HG03159 (cell line): ENCODE measurements at regions not wholly inside any gene's neighbourhood (a gene's known extent, or its start where the extent isn't known, plus 50 kb on each side); places are given as distances from the start of the nearest gene placed in this dataset.
A peak's percentile ranks its signal among the peaks of the same experiment; 100 is the strongest.

Source experiments
- ATAC-seq: cut with Tn5 transposase; IDR thresholded peaks from one replicate; pipeline ENCODE4 v1.9.1; 2021; ENCODE audit warnings: mild to moderate bottlenecking, moderate library complexity; ENCODE audit not compliant: unreplicated experiment

- no peak for ATAC-seq
Measured at GRCh38 chr2:59314031-59314766, 1073.1 kb upstream of the FANCL start.

GRCh38 chr2:59312967-59313940 is 1072.1 kb upstream of the FANCL start:
- no peak for ATAC-seq

- no peak for ATAC-seq
Measured at GRCh38 chr2:59312029-59312428, 1070.9 kb upstream of the FANCL start.

DNA sequence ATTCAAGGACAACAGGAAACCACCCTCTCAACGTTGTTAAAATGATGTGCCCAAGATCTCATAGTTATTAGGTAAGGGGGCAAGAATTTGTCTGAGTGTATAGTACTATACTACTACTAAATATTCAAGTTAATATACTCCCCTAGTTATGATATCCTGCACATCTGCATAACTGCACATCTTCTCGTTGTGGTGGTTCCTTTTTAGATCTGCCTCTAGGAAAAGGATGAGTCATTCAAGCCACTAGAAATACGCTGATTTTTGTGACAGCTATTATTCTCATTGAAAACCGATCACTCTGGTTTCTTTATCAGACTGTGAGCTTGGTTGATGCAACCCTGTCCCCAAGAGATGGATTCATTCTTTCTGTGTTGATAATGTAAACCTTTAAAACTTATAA is 1067.0 kb upstream of the FANCL start:
- no peak for ATAC-seq

- no peak for ATAC-seq
Measured at GRCh38 chr2:59307196-59307595, 1066.1 kb upstream of the FANCL start.

GRCh38 chr2:59303272-59303671 is 1062.1 kb upstream of the FANCL start:
- no peak for ATAC-seq

GRCh38 chr2:59302683-59303082 is 1061.6 kb upstream of the FANCL start:
- ATAC-seq, result no peak

GRCh38 chr2:59301466-59302402 is 1060.6 kb upstream of the FANCL start:
- ATAC-seq, result peak; percentile 67

DNA sequence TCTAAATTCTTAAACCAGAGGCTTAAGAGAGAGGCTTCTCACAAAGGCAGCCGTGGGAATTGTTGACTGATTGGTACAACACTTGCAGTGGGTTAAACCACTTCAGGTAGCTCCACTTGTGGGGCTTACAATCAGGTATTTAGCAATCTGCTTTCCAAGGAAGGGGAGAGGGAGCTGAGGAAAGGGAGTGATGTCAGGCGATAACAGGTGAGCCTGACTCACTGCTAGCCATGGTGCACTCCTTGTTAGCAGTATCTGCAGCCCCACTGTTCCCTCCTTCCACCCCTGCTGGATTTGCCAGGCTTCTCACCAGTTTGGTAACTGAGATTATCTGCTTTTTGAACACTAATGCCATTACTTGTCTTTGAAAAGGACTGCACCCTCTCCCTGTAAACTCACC is 1056.7 kb upstream of the FANCL start:
- no peak for ATAC-seq

GRCh38 chr2:59296279-59296678 is 1055.2 kb upstream of the FANCL start:
- no peak for ATAC-seq

DNA sequence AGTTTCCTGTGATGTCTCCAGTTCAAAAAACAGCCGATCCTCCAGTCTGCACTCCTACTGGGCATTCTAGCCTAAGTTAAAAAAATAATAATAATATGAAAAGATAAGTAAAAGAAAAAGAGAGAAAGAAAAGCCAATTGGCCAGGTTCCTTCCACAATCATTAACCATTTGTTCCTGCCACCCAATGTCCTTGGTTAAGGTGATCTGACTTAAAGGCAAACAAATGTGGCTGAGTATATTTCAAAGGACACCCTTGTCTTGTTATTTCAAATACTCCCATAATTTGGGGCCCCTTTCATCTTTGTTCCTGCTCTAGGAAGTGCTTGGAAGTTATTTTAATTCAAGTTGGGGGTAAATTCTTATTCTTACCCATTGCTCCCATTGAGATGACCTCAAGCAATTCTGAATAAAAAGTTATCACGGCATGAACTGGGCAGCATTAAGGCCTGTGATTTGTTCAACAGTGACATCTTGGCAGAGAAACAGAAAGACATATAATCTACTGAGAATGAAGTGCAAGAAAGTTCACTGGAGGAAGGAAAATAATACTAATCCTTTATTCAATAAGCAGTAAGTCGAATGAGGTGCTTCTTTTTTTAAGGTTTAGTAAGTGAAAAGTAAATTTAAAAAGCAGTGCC is 1054.5 kb upstream of the FANCL start:
- no peak for ATAC-seq

DNA sequence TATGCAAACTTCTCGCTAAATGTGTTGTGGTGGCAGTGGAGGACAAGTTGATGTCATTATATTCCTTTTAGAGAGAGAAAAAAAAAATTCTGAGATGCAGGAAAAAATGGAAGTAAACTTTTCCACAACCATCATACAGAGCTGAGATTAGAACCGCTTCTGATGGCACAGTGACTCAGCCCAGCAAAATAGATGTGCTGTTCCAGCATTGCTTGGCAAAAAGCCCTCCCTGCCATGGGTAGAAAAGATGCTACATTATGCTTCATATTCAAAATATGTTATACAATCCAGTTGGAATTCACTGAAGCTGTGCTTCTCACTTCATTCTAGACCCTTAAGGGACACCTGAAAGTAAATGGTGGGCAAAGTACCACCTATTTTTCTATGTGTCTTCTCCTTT is 1047.6 kb upstream of the FANCL start:
- ATAC-seq, result no peak

GRCh38 chr2:59282374-59283057 is 1041.4 kb upstream of the FANCL start:
- ATAC-seq, result no peak

DNA sequence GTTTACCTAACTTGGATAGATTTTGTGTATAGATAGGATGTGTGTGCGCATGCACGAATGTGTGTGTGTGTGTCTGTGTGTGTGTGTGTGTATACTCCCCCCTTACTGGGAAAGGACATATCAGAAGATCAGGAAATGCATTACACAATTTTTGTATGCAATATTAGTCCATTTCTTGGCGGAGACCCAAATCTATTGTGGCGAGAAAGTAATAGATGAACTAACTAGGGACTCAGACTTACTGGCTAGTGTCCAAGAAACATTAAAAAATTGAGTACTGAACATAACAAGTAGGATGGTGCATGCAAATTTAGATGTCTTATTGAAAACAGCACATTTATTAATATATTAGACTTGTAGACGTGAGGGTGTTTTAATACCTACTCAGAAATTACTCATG is 1036.5 kb upstream of the FANCL start:
- no peak for ATAC-seq

DNA sequence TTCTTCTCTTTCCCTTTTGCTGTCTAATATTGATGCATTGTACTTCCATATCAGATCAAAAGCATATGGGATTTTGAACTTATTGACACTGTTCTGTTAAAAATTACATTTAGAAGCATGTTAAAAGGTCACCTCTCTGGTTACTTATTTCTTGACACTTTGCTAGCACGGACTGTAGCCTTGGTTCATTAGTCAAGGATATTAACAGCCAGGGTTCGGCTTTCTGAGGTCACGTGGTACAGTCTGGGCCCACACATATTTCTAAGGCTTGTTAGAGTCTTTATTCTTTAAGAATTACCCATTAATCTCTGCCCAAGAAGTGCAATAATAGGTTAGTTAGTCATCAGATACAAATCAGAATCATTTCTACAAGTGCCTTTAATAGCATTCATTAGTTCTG is 1035.8 kb upstream of the FANCL start:
- no peak for ATAC-seq

GRCh38 chr2:59276033-59276432 is 1034.9 kb upstream of the FANCL start:
- peak; percentile 63 for ATAC-seq

DNA sequence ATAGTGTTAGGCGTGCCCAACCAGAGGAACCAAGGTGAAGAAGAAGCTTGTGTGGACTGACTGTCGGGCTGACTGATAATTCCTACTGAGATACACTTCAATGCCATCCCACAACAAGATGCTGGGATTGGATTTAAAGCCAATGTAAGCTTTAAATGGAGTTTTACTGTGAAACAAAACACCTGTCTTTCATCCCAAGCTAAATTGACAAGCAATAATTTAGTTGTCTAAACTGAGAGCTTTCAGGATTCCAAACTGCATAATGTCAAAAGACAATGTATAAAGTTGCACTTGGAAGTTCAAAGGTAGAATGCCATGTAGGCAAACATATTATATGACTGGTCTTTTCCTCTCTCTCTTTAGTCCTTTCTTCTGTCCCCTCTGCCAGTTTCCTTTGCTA is 1025.3 kb upstream of the FANCL start:
- no peak for ATAC-seq

- ATAC-seq, result no peak
Measured at GRCh38 chr2:59259913-59260312, 1018.8 kb upstream of the FANCL start.

DNA sequence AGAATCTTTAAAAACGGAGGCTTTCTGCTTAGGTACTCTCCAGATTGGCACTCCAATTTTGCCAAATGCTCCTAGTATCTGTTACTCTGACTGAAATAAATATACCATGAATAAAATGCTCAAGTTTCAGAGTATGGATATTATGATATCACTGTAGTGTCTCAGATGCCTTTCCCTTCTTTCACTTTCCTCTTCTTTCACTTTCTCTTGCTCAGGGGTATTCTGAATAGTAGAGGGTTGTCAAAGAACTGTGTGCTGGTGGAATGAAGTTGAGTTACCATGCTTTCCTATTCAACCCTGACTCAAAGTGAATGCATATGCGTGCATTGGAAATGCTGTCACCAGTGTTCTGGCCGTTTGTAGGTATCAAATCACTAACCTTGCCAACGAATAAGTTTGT is 1015.2 kb upstream of the FANCL start:
- no peak for ATAC-seq

GRCh38 chr2:59254279-59254678 is 1013.2 kb upstream of the FANCL start:
- no peak for ATAC-seq
